K562 (cell line): ENCODE measurements at regions not wholly inside any gene's neighbourhood (a gene's known extent, or its start where the extent isn't known, plus 50 kb on each side); places are given as distances from the start of the nearest gene placed in this dataset.

Source experiments
- EZH2 ChIP-seq: IDR thresholded peaks from 2 replicates; pipeline ENCODE4 v1.6.1; 2012; ENCODE audit warnings: low read depth, mild to moderate bottlenecking, inconsistent platforms, low read length, borderline replicate concordance
- GABPA ChIP-seq: fragments of 200-800 bp; sonication (Bioruptor generic); conservative IDR thresholded peaks from 2 replicates; pipeline ENCODE4 v1.6.1; 2016; ENCODE audit warnings: low read depth, missing genetic modification characterization, missing compliant biosample characterization
- PHB2 ChIP-seq: fragments of 450-650 bp; IDR thresholded peaks from 2 replicates; pipeline ENCODE4 v1.6.1; 2017; ENCODE audit warnings: low read depth
- PREB ChIP-seq: sonication (generic); formaldehyde crosslinking; IDR thresholded peaks from 2 replicates; pipeline ENCODE4 v1.8.1; 2023; ENCODE audit warnings: mild to moderate bottlenecking, missing genetic modification reagents
- TCF7 ChIP-seq: sonication (generic); IDR thresholded peaks from 2 replicates; pipeline ENCODE4 v1.6.1; 2016; ENCODE audit warnings: antibody characterized with exemption, borderline replicate concordance
- YY1 ChIP-seq, 3 experiments: IDR thresholded peaks; 2 replicates each; pipeline ENCODE4 v1.6.1; 2011; ENCODE audit warnings: low read length in 2 of 3, mild to moderate bottlenecking in 2 of 3, moderate library complexity in 2 of 3, borderline replicate concordance in 1 of 3, control low read depth in 1 of 3, low read depth in 1 of 3; ENCODE audit not compliant: insufficient read depth in 3 of 3, insufficient replicate concordance in 2 of 3, control insufficient read depth in 1 of 3, insufficient read length in 1 of 3; ENCODE audit errors: extremely low read depth in 1 of 3
- ZFP36 ChIP-seq: fragments of 150-350 bp; IDR thresholded peaks from 2 replicates; pipeline ENCODE4 v1.6.1; 2018; ENCODE audit warnings: low read length, low read depth; ENCODE audit not compliant: partially characterized antibody
- ZNF133 ChIP-seq: fragments of 250-450 bp; sonication (Bioruptor Pico); IDR thresholded peaks from 2 replicates; pipeline ENCODE4 v1.4.0; 2020; ENCODE audit warnings: mild to moderate bottlenecking
- ZNF239 ChIP-seq: fragments of 250-450 bp; sonication (Bioruptor Pico); IDR thresholded peaks from 2 replicates; pipeline ENCODE4 v1.4.0; 2020; ENCODE audit warnings: mild to moderate bottlenecking
- TF ChIP-seq, protein P1 (sequence below): sonication (generic); formaldehyde crosslinking; IDR thresholded peaks from 2 replicates; pipeline ENCODE4 v1.8.0; 2023; ENCODE audit warnings: mild to moderate bottlenecking, missing genetic modification reagents
- TF ChIP-seq, protein P2 (sequence below), 3 experiments: IDR thresholded peaks in 2 of 3; conservative IDR thresholded peaks in 1 of 3; 2 replicates each; pipeline ENCODE4 v1.5.1; 2011 to 2012; ENCODE audit warnings: low read length in 3 of 3, mild to moderate bottlenecking in 3 of 3, control low read depth in 2 of 3, improper control_type of control experiment in 1 of 3, inconsistent platforms in 1 of 3, low read depth in 1 of 3, mixed read lengths in 1 of 3, moderate library complexity in 1 of 3; ENCODE audit not compliant: insufficient read depth in 2 of 3

GRCh38 chr17:71987634-71988033, 133.2 kb upstream of the SOX9 start:
- no peak for TF ChIP-seq ZNF133
- TF ChIP-seq YY1 (IDR thresholded peaks at IDR 0.05; ENCODE audit: borderline replicate concordance in 1 of 3, control insufficient read depth in 1 of 3, extremely low read depth in 1 of 3, insufficient read depth in 3 of 3, insufficient read length in 1 of 3, insufficient replicate concordance in 2 of 3, low read depth in 1 of 3, low read length in 2 of 3) = no peak
- TF ChIP-seq EZH2 = no peak
- no peak for TF ChIP-seq PHB2
- TF ChIP-seq PREB (CRISPR knock-in tag) = no peak
- TF ChIP-seq, protein P1, sequence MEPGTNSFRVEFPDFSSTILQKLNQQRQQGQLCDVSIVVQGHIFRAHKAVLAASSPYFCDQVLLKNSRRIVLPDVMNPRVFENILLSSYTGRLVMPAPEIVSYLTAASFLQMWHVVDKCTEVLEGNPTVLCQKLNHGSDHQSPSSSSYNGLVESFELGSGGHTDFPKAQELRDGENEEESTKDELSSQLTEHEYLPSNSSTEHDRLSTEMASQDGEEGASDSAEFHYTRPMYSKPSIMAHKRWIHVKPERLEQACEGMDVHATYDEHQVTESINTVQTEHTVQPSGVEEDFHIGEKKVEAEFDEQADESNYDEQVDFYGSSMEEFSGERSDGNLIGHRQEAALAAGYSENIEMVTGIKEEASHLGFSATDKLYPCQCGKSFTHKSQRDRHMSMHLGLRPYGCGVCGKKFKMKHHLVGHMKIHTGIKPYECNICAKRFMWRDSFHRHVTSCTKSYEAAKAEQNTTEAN (CRISPR knock-in tag) = no peak
- TF ChIP-seq GABPA (tag) = no peak
- TF ChIP-seq, protein P2, sequence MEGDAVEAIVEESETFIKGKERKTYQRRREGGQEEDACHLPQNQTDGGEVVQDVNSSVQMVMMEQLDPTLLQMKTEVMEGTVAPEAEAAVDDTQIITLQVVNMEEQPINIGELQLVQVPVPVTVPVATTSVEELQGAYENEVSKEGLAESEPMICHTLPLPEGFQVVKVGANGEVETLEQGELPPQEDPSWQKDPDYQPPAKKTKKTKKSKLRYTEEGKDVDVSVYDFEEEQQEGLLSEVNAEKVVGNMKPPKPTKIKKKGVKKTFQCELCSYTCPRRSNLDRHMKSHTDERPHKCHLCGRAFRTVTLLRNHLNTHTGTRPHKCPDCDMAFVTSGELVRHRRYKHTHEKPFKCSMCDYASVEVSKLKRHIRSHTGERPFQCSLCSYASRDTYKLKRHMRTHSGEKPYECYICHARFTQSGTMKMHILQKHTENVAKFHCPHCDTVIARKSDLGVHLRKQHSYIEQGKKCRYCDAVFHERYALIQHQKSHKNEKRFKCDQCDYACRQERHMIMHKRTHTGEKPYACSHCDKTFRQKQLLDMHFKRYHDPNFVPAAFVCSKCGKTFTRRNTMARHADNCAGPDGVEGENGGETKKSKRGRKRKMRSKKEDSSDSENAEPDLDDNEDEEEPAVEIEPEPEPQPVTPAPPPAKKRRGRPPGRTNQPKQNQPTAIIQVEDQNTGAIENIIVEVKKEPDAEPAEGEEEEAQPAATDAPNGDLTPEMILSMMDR (IDR thresholded peaks at IDR 0.05 in 2 of 3, conservative IDR thresholded peaks at IDR 0.05 in 1 of 3; ENCODE audit: insufficient read depth in 2 of 3, low read depth in 1 of 3, low read length in 3 of 3) = no peak
- no peak for TF ChIP-seq TCF7
- TF ChIP-seq ZFP36 = no peak
- no peak for TF ChIP-seq ZNF239
